ENCODE measurements at regions not wholly inside any gene's neighbourhood (a gene's known extent, or its start where the extent isn't known, plus 50 kb on each side); places are given as distances from the start of the nearest gene placed in this dataset.

GRCh38 chr4:104766676-104767075 lies 272.0 kb upstream of the CXXC4 start:
- DNase-seq (ENCODE audit: low read depth, low spot score): no peak

GRCh38 chr4:104772849-104773248 lies 278.2 kb upstream of the CXXC4 start:
- DNase-seq (ENCODE audit: low read depth, low spot score): no peak

- no peak for DNase-seq (ENCODE audit: low read depth, low spot score)
These were observed 300.7 kb upstream of the CXXC4 start for GRCh38 chr4:104795264-104795939.

- no peak for DNase-seq (ENCODE audit: low read depth, low spot score)
These were observed 317.0 kb upstream of the CXXC4 start for GRCh38 chr4:104811727-104812126.

GRCh38 chr4:104815665-104816064 lies 321.0 kb upstream of the CXXC4 start:
- no peak for DNase-seq (ENCODE audit: low read depth, low spot score)

GRCh38 chr4:104818579-104818978 lies 323.9 kb upstream of the CXXC4 start:
- DNase-seq (ENCODE audit: low read depth, low spot score): no peak

GRCh38 chr4:104826171-104826570 lies 320.5 kb upstream of the TET2 start:
- DNase-seq (ENCODE audit: low read depth, low spot score): no peak

- DNase-seq (ENCODE audit: low read depth, low spot score): no peak
These were observed 316.9 kb upstream of the TET2 start for GRCh38 chr4:104829761-104830160.

- no peak for DNase-seq (ENCODE audit: low read depth, low spot score)
These were observed 298.0 kb upstream of the TET2 start for GRCh38 chr4:104848597-104849225.

- DNase-seq (ENCODE audit: low read depth, low spot score): no peak
These were observed 287.0 kb upstream of the TET2 start for GRCh38 chr4:104859601-104860237.

GRCh38 chr4:104860238-104861123 lies 286.2 kb upstream of the TET2 start:
- peak; percentile 12 for DNase-seq (ENCODE audit: low read depth, low spot score)

GRCh38 chr4:104866809-104867208 lies 279.9 kb upstream of the TET2 start:
- no peak for DNase-seq (ENCODE audit: low read depth, low spot score)

- DNase-seq (ENCODE audit: low read depth, low spot score): no peak
These were observed 278.1 kb upstream of the TET2 start for GRCh38 chr4:104868533-104868932.

GRCh38 chr4:104868958-104869357 lies 277.7 kb upstream of the TET2 start:
- no peak for DNase-seq (ENCODE audit: low read depth, low spot score)

GRCh38 chr4:104869831-104870230 lies 276.8 kb upstream of the TET2 start:
- no peak for DNase-seq (ENCODE audit: low read depth, low spot score)

- DNase-seq (ENCODE audit: low read depth, low spot score): no peak
These were observed 276.0 kb upstream of the TET2 start for GRCh38 chr4:104870495-104871233.

GRCh38 chr4:104878936-104879335 lies 267.7 kb upstream of the TET2 start:
- no peak for DNase-seq (ENCODE audit: low read depth, low spot score)

GRCh38 chr4:104879367-104879766 lies 267.3 kb upstream of the TET2 start:
- DNase-seq (ENCODE audit: low read depth, low spot score): no peak

GRCh38 chr4:104879854-104880253 lies 266.8 kb upstream of the TET2 start:
- no peak for DNase-seq (ENCODE audit: low read depth, low spot score)

- no peak for DNase-seq (ENCODE audit: low read depth, low spot score)
These were observed 265.4 kb upstream of the TET2 start for GRCh38 chr4:104881136-104881886.
